NB4 (cell line): ENCODE measurements at regions not wholly inside any gene's neighbourhood (a gene's known extent, or its start where the extent isn't known, plus 50 kb on each side); places are given as distances from the start of the nearest gene placed in this dataset.

Experiments used
- MYC ChIP-seq: IDR thresholded peaks from 2 replicates; pipeline ENCODE4 v1.6.1; 2011; ENCODE audit warnings: low read depth, low read length
- POLR2A ChIP-seq: IDR thresholded peaks from 2 replicates; pipeline ENCODE4 v1.6.1; 2011; ENCODE audit warnings: mild to moderate bottlenecking; ENCODE audit not compliant: insufficient read length; ENCODE audit errors: extremely low read depth
- TF ChIP-seq, protein P1 (sequence below): IDR thresholded peaks from one replicate; pipeline ENCODE4 v1.5.1; 2012; ENCODE audit warnings: low read depth, low read length
- TF ChIP-seq, protein P2 (sequence below): IDR thresholded peaks from 2 replicates; pipeline ENCODE4 v1.6.1; 2011; ENCODE audit warnings: low read depth, low read length

DNA sequence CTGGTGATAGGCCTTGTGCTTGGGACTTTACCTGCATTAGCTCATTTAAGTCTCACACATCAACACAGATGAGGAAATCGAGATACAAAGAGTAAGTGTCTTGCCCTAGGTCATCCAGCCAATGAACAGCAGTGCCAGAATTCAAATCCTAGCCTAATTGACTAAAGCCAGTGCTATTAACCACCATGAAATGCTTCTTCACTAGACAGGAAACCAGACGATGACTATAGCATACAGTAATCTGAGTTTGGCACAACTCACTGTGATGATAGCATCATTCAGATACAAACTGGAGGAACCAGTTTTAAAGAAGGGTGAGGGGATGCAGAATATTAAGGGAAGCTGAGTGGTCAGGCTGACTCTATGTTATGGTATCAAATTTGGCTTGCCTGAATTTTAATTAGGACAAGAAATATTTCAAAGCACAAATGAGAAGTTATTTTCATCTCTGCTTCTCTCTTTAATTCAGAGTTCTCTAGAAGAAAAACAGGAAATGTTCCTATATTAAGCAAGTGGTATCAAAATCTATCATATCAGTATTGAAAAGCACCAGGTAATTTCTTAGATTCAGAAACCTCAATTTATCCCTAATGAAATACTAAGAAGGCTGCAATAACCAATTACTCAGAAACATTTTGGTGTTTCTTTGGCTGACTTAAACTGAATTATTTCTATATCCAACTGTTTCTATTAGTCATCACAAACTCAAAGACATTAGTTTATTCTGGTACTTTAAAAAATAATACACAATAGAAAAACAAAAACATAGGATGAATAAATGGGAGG, 147.0 kb upstream of the RASA1 start:
- TF ChIP-seq POLR2A, result no peak
- TF ChIP-seq, protein P1, sequence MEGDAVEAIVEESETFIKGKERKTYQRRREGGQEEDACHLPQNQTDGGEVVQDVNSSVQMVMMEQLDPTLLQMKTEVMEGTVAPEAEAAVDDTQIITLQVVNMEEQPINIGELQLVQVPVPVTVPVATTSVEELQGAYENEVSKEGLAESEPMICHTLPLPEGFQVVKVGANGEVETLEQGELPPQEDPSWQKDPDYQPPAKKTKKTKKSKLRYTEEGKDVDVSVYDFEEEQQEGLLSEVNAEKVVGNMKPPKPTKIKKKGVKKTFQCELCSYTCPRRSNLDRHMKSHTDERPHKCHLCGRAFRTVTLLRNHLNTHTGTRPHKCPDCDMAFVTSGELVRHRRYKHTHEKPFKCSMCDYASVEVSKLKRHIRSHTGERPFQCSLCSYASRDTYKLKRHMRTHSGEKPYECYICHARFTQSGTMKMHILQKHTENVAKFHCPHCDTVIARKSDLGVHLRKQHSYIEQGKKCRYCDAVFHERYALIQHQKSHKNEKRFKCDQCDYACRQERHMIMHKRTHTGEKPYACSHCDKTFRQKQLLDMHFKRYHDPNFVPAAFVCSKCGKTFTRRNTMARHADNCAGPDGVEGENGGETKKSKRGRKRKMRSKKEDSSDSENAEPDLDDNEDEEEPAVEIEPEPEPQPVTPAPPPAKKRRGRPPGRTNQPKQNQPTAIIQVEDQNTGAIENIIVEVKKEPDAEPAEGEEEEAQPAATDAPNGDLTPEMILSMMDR, result no peak
- TF ChIP-seq, protein P2, sequence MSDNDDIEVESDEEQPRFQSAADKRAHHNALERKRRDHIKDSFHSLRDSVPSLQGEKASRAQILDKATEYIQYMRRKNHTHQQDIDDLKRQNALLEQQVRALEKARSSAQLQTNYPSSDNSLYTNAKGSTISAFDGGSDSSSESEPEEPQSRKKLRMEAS, result no peak
- TF ChIP-seq MYC, result no peak
